Sigmoid colon (tissue), 3 donors: ENCODE measurements at regions not wholly inside any gene's neighbourhood (a gene's known extent, or its start where the extent isn't known, plus 50 kb on each side); places are given as distances from the start of the nearest gene placed in this dataset.

ENCODE experiments used
- POLR2A ChIP-seq, 2 donors: fragments of 450-650 bp; IDR thresholded peaks; one replicate each; pipeline ENCODE4 v1.6.1; 2016; ENCODE audit warnings: antibody characterized with exemption in 2 of 2, mild to moderate bottlenecking in 2 of 2, moderate library complexity in 2 of 2
- TF ChIP-seq, protein P1 (sequence below), 4 experiments: fragments of 450-650 bp in 3 of 4; fragments of 200-600 bp in 1 of 4; IDR thresholded peaks; one replicate each; pipeline ENCODE4 v1.5.1; 2016 to 2019; ENCODE audit warnings: antibody characterized with exemption in 4 of 4, mild to moderate bottlenecking in 3 of 4, moderate library complexity in 2 of 4

DNA sequence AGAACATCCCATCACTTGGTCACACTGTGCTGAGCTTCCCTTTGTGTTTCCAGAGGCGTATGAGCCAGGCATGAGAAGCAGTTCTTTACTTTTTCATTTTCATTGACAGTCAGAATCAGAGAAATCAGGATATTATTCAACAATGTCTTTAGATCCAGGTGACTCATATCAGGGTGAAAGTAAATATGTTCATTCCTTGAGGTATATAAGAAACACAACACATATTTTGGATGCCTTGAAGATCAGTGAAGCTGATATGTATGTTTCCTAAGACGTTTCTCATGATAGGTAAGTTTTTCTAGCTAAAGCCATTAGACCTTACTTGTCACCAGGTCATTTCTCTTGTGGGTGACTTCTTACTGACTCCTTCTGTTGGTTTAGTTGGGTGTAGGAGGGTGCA, 505.6 kb downstream of the CDH26 start:
- TF ChIP-seq, protein P1, sequence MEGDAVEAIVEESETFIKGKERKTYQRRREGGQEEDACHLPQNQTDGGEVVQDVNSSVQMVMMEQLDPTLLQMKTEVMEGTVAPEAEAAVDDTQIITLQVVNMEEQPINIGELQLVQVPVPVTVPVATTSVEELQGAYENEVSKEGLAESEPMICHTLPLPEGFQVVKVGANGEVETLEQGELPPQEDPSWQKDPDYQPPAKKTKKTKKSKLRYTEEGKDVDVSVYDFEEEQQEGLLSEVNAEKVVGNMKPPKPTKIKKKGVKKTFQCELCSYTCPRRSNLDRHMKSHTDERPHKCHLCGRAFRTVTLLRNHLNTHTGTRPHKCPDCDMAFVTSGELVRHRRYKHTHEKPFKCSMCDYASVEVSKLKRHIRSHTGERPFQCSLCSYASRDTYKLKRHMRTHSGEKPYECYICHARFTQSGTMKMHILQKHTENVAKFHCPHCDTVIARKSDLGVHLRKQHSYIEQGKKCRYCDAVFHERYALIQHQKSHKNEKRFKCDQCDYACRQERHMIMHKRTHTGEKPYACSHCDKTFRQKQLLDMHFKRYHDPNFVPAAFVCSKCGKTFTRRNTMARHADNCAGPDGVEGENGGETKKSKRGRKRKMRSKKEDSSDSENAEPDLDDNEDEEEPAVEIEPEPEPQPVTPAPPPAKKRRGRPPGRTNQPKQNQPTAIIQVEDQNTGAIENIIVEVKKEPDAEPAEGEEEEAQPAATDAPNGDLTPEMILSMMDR (IDR thresholded peaks at IDR 0.05): no peak
- TF ChIP-seq POLR2A (IDR thresholded peaks at IDR 0.05): no peak
